PC-3 (cell line): ENCODE measurements at regions not wholly inside any gene's neighbourhood (a gene's known extent, or its start where the extent isn't known, plus 50 kb on each side); places are given as distances from the start of the nearest gene placed in this dataset.

Experiments used
- CTCF ChIP-seq: fragments of 300-600 bp; sonication (generic); conservative IDR thresholded peaks from 2 replicates; pipeline ENCODE4 v1.5.1; 2017; ENCODE audit warnings: antibody characterized with exemption, low read depth, mild to moderate bottlenecking, low read length
- EZH2 ChIP-seq: fragments of 300-600 bp; sonication (generic); IDR thresholded peaks from one replicate; pipeline ENCODE4 v1.6.1; 2017; ENCODE audit warnings: antibody characterized with exemption, mild to moderate bottlenecking, low read length; ENCODE audit not compliant: unreplicated experiment

GRCh38 chr16:18037051-18037450 lies 299.5 kb downstream of the NPIPA8 start:
- TF ChIP-seq CTCF (no peak), EZH2 (no peak)
